Astrocyte (in vitro differentiated cells and primary cell): ENCODE measurements at regions not wholly inside any gene's neighbourhood (a gene's known extent, or its start where the extent isn't known, plus 50 kb on each side); places are given as distances from the start of the nearest gene placed in this dataset.

Experiments used
- CTCF ChIP-seq: IDR thresholded peaks from 2 replicates; pipeline ENCODE4 v1.5.1; 2011; ENCODE audit warnings: low read depth, mild to moderate bottlenecking, inconsistent platforms, low read length, moderate library complexity; ENCODE audit not compliant: insufficient read depth
- EZH2 ChIP-seq: IDR thresholded peaks from 2 replicates; pipeline ENCODE4 v1.6.1; 2012; ENCODE audit warnings: mild to moderate bottlenecking, low read length, inconsistent platforms; ENCODE audit not compliant: insufficient read depth

GRCh38 chr15:69634860-69635259 is 182.2 kb downstream of the RPLP1 start:
- no peak for TF ChIP-seq CTCF
- TF ChIP-seq EZH2: no peak
